ENCODE measurements at regions not wholly inside any gene's neighbourhood (a gene's known extent, or its start where the extent isn't known, plus 50 kb on each side); places are given as distances from the start of the nearest gene placed in this dataset.
"Not testable (repeated sequence)": the region's sequence is repeated elsewhere in the genome, so short reads cannot be mapped to it uniquely, and the experiment has no call there.

- no peak for DNase-seq
Observed at GRCh38 chr7:131028295-131028694, 294.3 kb upstream of the KLF14 start.

GRCh38 chr7:131029002-131029401, 295.0 kb upstream of the KLF14 start:
- no peak for DNase-seq

GRCh38 chr7:131031099-131031868, 296.4 kb upstream of the MKLN1 start:
- no peak for DNase-seq

GRCh38 chr7:131032786-131033185, 294.9 kb upstream of the MKLN1 start:
- no peak for DNase-seq

- no peak for DNase-seq
Observed at GRCh38 chr7:131034166-131034881, 293.4 kb upstream of the MKLN1 start.

- DNase-seq: no peak
Observed at GRCh38 chr7:131035088-131035770, 292.4 kb upstream of the MKLN1 start.

- DNase-seq: no peak
Observed at GRCh38 chr7:131038153-131038552, 289.5 kb upstream of the MKLN1 start.

- DNase-seq: no peak
Observed at GRCh38 chr7:131039355-131039762, 288.3 kb upstream of the MKLN1 start.

- DNase-seq: no peak
Observed at GRCh38 chr7:131039836-131040235, 287.8 kb upstream of the MKLN1 start.

- DNase-seq: peak; percentile 10
Observed at GRCh38 chr7:131040467-131040932, 287.2 kb upstream of the MKLN1 start.

GRCh38 chr7:131041012-131041695, 286.5 kb upstream of the MKLN1 start:
- not testable (repeated sequence) for DNase-seq

- DNase-seq: peak; percentile 20
Observed at GRCh38 chr7:131042269-131043160, 285.2 kb upstream of the MKLN1 start.

GRCh38 chr7:131045526-131045925, 282.1 kb upstream of the MKLN1 start:
- DNase-seq: no peak

GRCh38 chr7:131046246-131046645, 281.4 kb upstream of the MKLN1 start:
- no peak for DNase-seq

GRCh38 chr7:131047651-131048304, 279.9 kb upstream of the MKLN1 start:
- no peak for DNase-seq

GRCh38 chr7:131051304-131051703, 276.4 kb upstream of the MKLN1 start:
- DNase-seq: no peak

GRCh38 chr7:131052285-131052904, 275.3 kb upstream of the MKLN1 start:
- DNase-seq: no peak

GRCh38 chr7:131056007-131056406, 271.7 kb upstream of the MKLN1 start:
- no peak for DNase-seq

- no peak for DNase-seq
Observed at GRCh38 chr7:131057015-131057793, 270.5 kb upstream of the MKLN1 start.

- no peak for DNase-seq
Observed at GRCh38 chr7:131057794-131058070, 269.9 kb upstream of the MKLN1 start.
